A673 (cell line): ENCODE measurements at regions not wholly inside any gene's neighbourhood (a gene's known extent, or its start where the extent isn't known, plus 50 kb on each side); places are given as distances from the start of the nearest gene placed in this dataset.

Source experiments
- BruUV-seq: library from RNA; stranded (reverse); fragments of 400-500 nt; replicated peaks from 2 replicates; lab custom pipeline; 2021; lab: Mats Ljungman, UMichigan
- CTCF ChIA-PET: fragments of 300-600 bp; sonication (Branson Sonifier 250); formaldehyde crosslinking; loops from one replicate; lab custom pipeline; 2022; ENCODE audit warnings: antibody characterized with exemption; lab: Charles Lee
- POLR2A ChIA-PET: fragments of 300-600 bp; sonication (Branson Sonifier 250); formaldehyde crosslinking; loops from one replicate; lab custom pipeline; 2022; ENCODE audit warnings: antibody characterized with exemption; ENCODE audit not compliant: low non-redundant PET; lab: Charles Lee
- DNase-seq: peaks from one replicate; pipeline ENCODE4 v3.0.0-alpha.2; 2015; ENCODE audit warnings: low spot score
- H3K27ac ChIP-seq: fragments of 200-600 bp; sonication (generic); 2 replicates; pipeline ENCODE4 v1.5.1; 2016; ENCODE audit warnings: mixed run types, low read depth, mild to moderate bottlenecking, mixed read lengths, antibody characterized with exemption, low read length; ENCODE audit not compliant: poor library complexity, severe bottlenecking
- H3K27me3 ChIP-seq: fragments of 200-600 bp; sonication (generic); replicated peaks from 2 replicates; pipeline ENCODE4 v1.6.1; 2017; ENCODE audit warnings: mixed run types, low read depth, mild to moderate bottlenecking, mixed read lengths, antibody characterized with exemption, low read length; ENCODE audit not compliant: insufficient read depth, poor library complexity
- H3K36me3 ChIP-seq: fragments of 200-600 bp; sonication (generic); 2 replicates; pipeline ENCODE4 v1.6.1; 2016; ENCODE audit warnings: mixed run types, mild to moderate bottlenecking, mixed read lengths, antibody characterized with exemption, low read length; ENCODE audit not compliant: insufficient read depth, poor library complexity, severe bottlenecking
- H3K4me1 ChIP-seq: fragments of 200-600 bp; sonication (generic); 2 replicates; pipeline ENCODE4 v1.6.1; 2017; ENCODE audit warnings: mixed run types, mild to moderate bottlenecking, mixed read lengths, antibody characterized with exemption, low read length; ENCODE audit not compliant: insufficient read depth, poor library complexity, severe bottlenecking
- H3K4me3 ChIP-seq: fragments of 200-600 bp; sonication (generic); 2 replicates; pipeline ENCODE4 v1.5.1; 2016; ENCODE audit warnings: low read depth, mixed run types, mild to moderate bottlenecking, mixed read lengths, low read length; ENCODE audit not compliant: poor library complexity, severe bottlenecking
- H3K9me3 ChIP-seq: fragments of 200-600 bp; sonication (generic); 2 replicates; pipeline ENCODE4 v1.6.1; 2016; ENCODE audit warnings: mixed run types, low read depth, mild to moderate bottlenecking, mixed read lengths, antibody characterized with exemption, low read length; ENCODE audit not compliant: poor library complexity, severe bottlenecking
- CTCF ChIP-seq: fragments of 300-800, 200-600 bp; sonication (generic); conservative IDR thresholded peaks from 2 replicates; pipeline ENCODE4 v1.5.1; 2017; ENCODE audit warnings: low read depth, mild to moderate bottlenecking, antibody characterized with exemption, low read length, moderate library complexity, mixed read lengths
- EZH2 ChIP-seq: fragments of 200-600 bp; sonication (generic); IDR thresholded peaks from 2 replicates; pipeline ENCODE4 v1.6.1; 2017; ENCODE audit warnings: borderline replicate concordance, low read depth, mild to moderate bottlenecking, mixed read lengths, antibody characterized with exemption, low read length; ENCODE audit not compliant: poor library complexity, severe bottlenecking
- intact Hi-C: fragments of 100-400 bp; cut with micrococcal nuclease; formaldehyde crosslinking; loops from one replicate; pipeline ENCODE4 v1.10.0; 2022; ENCODE audit not compliant: unreplicated experiment

- H3K9me3 ChIP-seq, result peaks cover 11% of the 10 kb centered on the region
- no TSS peak for BruUV-seq
- no peak for DNase-seq
- H3K4me3 ChIP-seq, result no peak overlapping the region
- POLR2A ChIA-PET, result interaction anchor here (0.7 kb wide), 1 partner anchor 324 kb away, joined by 6 read pairs; no protein-coding TSS in a partner anchor
- CTCF ChIA-PET, result no interaction called here
- H3K27ac ChIP-seq, result no peak overlapping the region
- no peaks in the 10 kb centered on the region for H3K4me1 ChIP-seq
- TF ChIP-seq CTCF (no peak), EZH2 (no peak)
- peaks cover 2% of the 10 kb centered on the region for H3K27me3 ChIP-seq
- H3K36me3 ChIP-seq, result no peaks in the 10 kb centered on the region
- intact Hi-C loops, result no loop called here
Observed at GRCh38 chr2:239890206-239890746, 134.9 kb downstream of the NDUFA10 start.

GRCh38 chr2:239889641-239890121 lies 135.5 kb downstream of the NDUFA10 start:
- H3K27ac ChIP-seq, result no peak overlapping the region
- no TSS peak for BruUV-seq
- POLR2A ChIA-PET, result no interaction called here
- CTCF ChIA-PET, result no interaction called here
- intact Hi-C loops, result no loop called here
- no peak for DNase-seq
- H3K4me1 ChIP-seq, result no peaks in the 10 kb centered on the region
- H3K9me3 ChIP-seq, result peaks cover 17% of the 10 kb centered on the region
- H3K4me3 ChIP-seq, result no peak overlapping the region
- peaks cover 2% of the 10 kb centered on the region for H3K27me3 ChIP-seq
- no peaks in the 10 kb centered on the region for H3K36me3 ChIP-seq
- TF ChIP-seq EZH2, result no peak
- no peak for TF ChIP-seq CTCF

- no peak overlapping the region for H3K4me3 ChIP-seq
- H3K9me3 ChIP-seq, result peaks cover 29% of the 10 kb centered on the region
- no peak for TF ChIP-seq CTCF
- no peak for TF ChIP-seq EZH2
- H3K27me3 ChIP-seq, result peaks cover 2% of the 10 kb centered on the region
- no TSS peak for BruUV-seq
- CTCF ChIA-PET, result no interaction called here
- DNase-seq, result no peak
- no peaks in the 10 kb centered on the region for H3K4me1 ChIP-seq
- H3K27ac ChIP-seq, result no peak overlapping the region
- intact Hi-C loops, result no loop called here
- H3K36me3 ChIP-seq, result no peaks in the 10 kb centered on the region
- POLR2A ChIA-PET, result no interaction called here
Observed at GRCh38 chr2:239887604-239888003, 137.5 kb downstream of the NDUFA10 start.
